Thoracic aorta (tissue), 2 donors: ENCODE measurements at regions not wholly inside any gene's neighbourhood (a gene's known extent, or its start where the extent isn't known, plus 50 kb on each side); places are given as distances from the start of the nearest gene placed in this dataset.

Source experiments
- ATAC-seq: fragments of 150-250 bp; one replicate; pipeline ENCODE4 v1.8.0; 2017; ENCODE audit warnings: low read depth; ENCODE audit not compliant: insufficient number of reproducible peaks, low FRiP score
- DNase-seq: peaks from one replicate; pipeline ENCODE4 v3.0.0-alpha.2; 2020; ENCODE audit warnings: low spot score
- H3K27ac ChIP-seq, 2 donors: fragments of 200-600 bp; sonication (generic); 1 replicate in 1 of 2; 2 replicates in 1 of 2; pipeline ENCODE4 v1.5.1; 2016; ENCODE audit warnings: mild to moderate bottlenecking in 2 of 2, moderate library complexity in 2 of 2
- H3K27me3 ChIP-seq: fragments of 200-600 bp; sonication (generic); replicated peaks from 2 replicates; pipeline ENCODE4 v1.6.0; 2016; ENCODE audit warnings: mild to moderate bottlenecking; ENCODE audit not compliant: insufficient read depth
- H3K36me3 ChIP-seq: fragments of 200-600 bp; sonication (generic); one replicate; pipeline ENCODE4 v1.5.1; 2016
- H3K4me1 ChIP-seq, 2 donors: fragments of 200-600 bp; sonication (generic); 1 replicate in 1 of 2; 2 replicates in 1 of 2; pipeline versions ENCODE4 v1.5.1 to v1.6.0; 2016; ENCODE audit warnings: low read depth in 2 of 2, mild to moderate bottlenecking in 1 of 2; ENCODE audit not compliant: control insufficient read depth in 1 of 2
- H3K4me3 ChIP-seq: fragments of 200-600 bp; sonication (generic); 2 replicates; pipeline ENCODE4 v1.5.1; 2016; ENCODE audit warnings: mild to moderate bottlenecking
- H3K9me3 ChIP-seq: fragments of 200-600 bp; sonication (generic); 2 replicates; pipeline ENCODE4 v1.5.1; 2016
- CTCF ChIP-seq: fragments of 200-600 bp; sonication (generic); IDR thresholded peaks from one replicate; pipeline ENCODE4 v1.5.1; 2019; ENCODE audit warnings: antibody characterized with exemption

- no peak for TF ChIP-seq CTCF
- ATAC-seq (no peak), DNase-seq (no peak)
- Histone ChIP-seq H3K27me3 (no peaks in the 10 kb centered on the region), H3K36me3 (no peaks in the 10 kb centered on the region), H3K4me3 (no peak overlapping the region), H3K9me3 (no peaks in the 10 kb centered on the region), H3K4me1 (no peaks in the 10 kb centered on the region), H3K27ac (no peak overlapping the region)
Measured at GRCh38 chr4:107562316-107562715, 157.7 kb downstream of the PAPSS1 start.

GRCh38 chr4:107561481-107561880, 158.6 kb downstream of the PAPSS1 start:
- no peaks in the 10 kb centered on the region for H3K36me3 ChIP-seq
- no peaks in the 10 kb centered on the region for H3K27me3 ChIP-seq
- no peak overlapping the region for H3K4me3 ChIP-seq
- H3K4me1 ChIP-seq = no peaks in the 10 kb centered on the region
- DNase-seq (no peak), ATAC-seq (no peak)
- no peak overlapping the region for H3K27ac ChIP-seq
- no peaks in the 10 kb centered on the region for H3K9me3 ChIP-seq
- TF ChIP-seq CTCF = no peak

GRCh38 chr4:107559653-107560052, 160.4 kb downstream of the PAPSS1 start:
- no peak for ATAC-seq
- H3K4me1 ChIP-seq = no peaks in the 10 kb centered on the region

GRCh38 chr4:107552306-107552705, 167.7 kb downstream of the PAPSS1 start:
- Histone ChIP-seq H3K36me3 (no peaks in the 10 kb centered on the region), H3K9me3 (no peaks in the 10 kb centered on the region), H3K4me3 (no peak overlapping the region), H3K27me3 (no peaks in the 10 kb centered on the region), H3K4me1 (no peaks in the 10 kb centered on the region), H3K27ac (no peak overlapping the region)
- no peak for ATAC-seq
- no peak for TF ChIP-seq CTCF
- DNase-seq = no peak

More at GRCh38 chr4:107559653-107560052, 160.4 kb downstream of the PAPSS1 start:
- TF ChIP-seq CTCF = no peak
- Histone ChIP-seq H3K27me3 (no peaks in the 10 kb centered on the region), H3K4me3 (no peak overlapping the region), H3K36me3 (no peaks in the 10 kb centered on the region), H3K27ac (no peak overlapping the region), H3K9me3 (no peaks in the 10 kb centered on the region)
- DNase-seq = no peak

- no peak for TF ChIP-seq CTCF
- Histone ChIP-seq H3K4me1 (no peaks in the 10 kb centered on the region), H3K27me3 (no peaks in the 10 kb centered on the region), H3K9me3 (no peaks in the 10 kb centered on the region), H3K36me3 (no peaks in the 10 kb centered on the region), H3K4me3 (no peak overlapping the region), H3K27ac (no peak overlapping the region)
- DNase-seq (no peak), ATAC-seq (no peak)
Measured at GRCh38 chr4:107548211-107548905, 171.7 kb downstream of the PAPSS1 start.
